ENCODE measurements at regions not wholly inside any gene's neighbourhood (a gene's known extent, or its start where the extent isn't known, plus 50 kb on each side); places are given as distances from the start of the nearest gene placed in this dataset.

- TF ChIP-seq, protein P1, sequence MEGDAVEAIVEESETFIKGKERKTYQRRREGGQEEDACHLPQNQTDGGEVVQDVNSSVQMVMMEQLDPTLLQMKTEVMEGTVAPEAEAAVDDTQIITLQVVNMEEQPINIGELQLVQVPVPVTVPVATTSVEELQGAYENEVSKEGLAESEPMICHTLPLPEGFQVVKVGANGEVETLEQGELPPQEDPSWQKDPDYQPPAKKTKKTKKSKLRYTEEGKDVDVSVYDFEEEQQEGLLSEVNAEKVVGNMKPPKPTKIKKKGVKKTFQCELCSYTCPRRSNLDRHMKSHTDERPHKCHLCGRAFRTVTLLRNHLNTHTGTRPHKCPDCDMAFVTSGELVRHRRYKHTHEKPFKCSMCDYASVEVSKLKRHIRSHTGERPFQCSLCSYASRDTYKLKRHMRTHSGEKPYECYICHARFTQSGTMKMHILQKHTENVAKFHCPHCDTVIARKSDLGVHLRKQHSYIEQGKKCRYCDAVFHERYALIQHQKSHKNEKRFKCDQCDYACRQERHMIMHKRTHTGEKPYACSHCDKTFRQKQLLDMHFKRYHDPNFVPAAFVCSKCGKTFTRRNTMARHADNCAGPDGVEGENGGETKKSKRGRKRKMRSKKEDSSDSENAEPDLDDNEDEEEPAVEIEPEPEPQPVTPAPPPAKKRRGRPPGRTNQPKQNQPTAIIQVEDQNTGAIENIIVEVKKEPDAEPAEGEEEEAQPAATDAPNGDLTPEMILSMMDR (IDR thresholded peaks at IDR 0.05; ENCODE audit: poor library complexity) = no peak
- no peak for TF ChIP-seq EZH2 (IDR thresholded peaks at IDR 0.05; ENCODE audit: borderline replicate concordance)
Measured at GRCh38 chr11:103749158-103749557, 287.3 kb upstream of the DDI1 start.
